Panc1 (cell line): ENCODE measurements at regions not wholly inside any gene's neighbourhood (a gene's known extent, or its start where the extent isn't known, plus 50 kb on each side); places are given as distances from the start of the nearest gene placed in this dataset.

Source experiments
- ATAC-seq: fragments of 200-7000 bp; cut with Tn5 transposase; 2 replicates; pipeline ENCODE4 v1.9.1; 2020; ENCODE audit warnings: mild to moderate bottlenecking, moderate library complexity
- BruUV-seq: library from RNA; stranded (reverse); fragments of 400-500 nt; replicated peaks from 2 replicates; lab custom pipeline; 2021; lab: Mats Ljungman, UMichigan
- CTCF ChIA-PET: fragments of 300-600 bp; sonication (Branson Sonifier 250); formaldehyde crosslinking; loops from one replicate; lab custom pipeline; 2022; ENCODE audit warnings: antibody characterized with exemption; lab: Charles Lee
- POLR2A ChIA-PET: fragments of 300-600 bp; sonication (Branson Sonifier 250); formaldehyde crosslinking; loops from one replicate; lab custom pipeline; 2022; ENCODE audit warnings: antibody characterized with exemption; lab: Charles Lee
- DNase-seq: peaks from one replicate; pipeline ENCODE4 v3.0.0-alpha.2; 2010; ENCODE audit warnings: low read depth, low spot score
- H3K27ac ChIP-seq: 2 replicates; pipeline ENCODE4 v1.5.1; 2011; ENCODE audit warnings: mild to moderate bottlenecking, low read length, inconsistent platforms
- H3K27me3 ChIP-seq: fragments of 200-500 bp; sonication (Bioruptor generic); 2 replicates; pipeline ENCODE4 v1.6.0; 2014; ENCODE audit warnings: low read length, inconsistent platforms; ENCODE audit not compliant: control insufficient read depth, insufficient read depth
- H3K36me3 ChIP-seq: fragments of 200-500 bp; sonication (Bioruptor generic); 2 replicates; pipeline ENCODE4 v1.5.1; 2014; ENCODE audit warnings: inconsistent platforms, mild to moderate bottlenecking, low read length, moderate library complexity; ENCODE audit not compliant: control insufficient read depth, insufficient read depth
- H3K4me1 ChIP-seq: 2 replicates; pipeline ENCODE4 v1.5.1; 2011; ENCODE audit warnings: inconsistent platforms, mild to moderate bottlenecking, low read length, moderate library complexity; ENCODE audit not compliant: control insufficient read depth, insufficient read depth
- H3K4me3 ChIP-seq, 2 experiments: 2 replicates each; pipeline ENCODE4 v1.5.1; 2011 to 2012; ENCODE audit warnings: low read depth in 2 of 2, low read length in 2 of 2, mild to moderate bottlenecking in 2 of 2, inconsistent platforms in 1 of 2, moderate library complexity in 1 of 2
- H3K9me3 ChIP-seq: fragments of 200-500 bp; sonication (Bioruptor generic); 2 replicates; pipeline ENCODE4 v1.5.1; 2014; ENCODE audit warnings: low read depth, mild to moderate bottlenecking, inconsistent platforms, low read length, moderate library complexity; ENCODE audit not compliant: control insufficient read depth, insufficient read depth
- CTCF ChIP-seq: fragments of 450-650 bp; IDR thresholded peaks from 2 replicates; pipeline ENCODE4 v1.5.1; 2017; ENCODE audit warnings: mild to moderate bottlenecking
- POLR2AphosphoS5 ChIP-seq: IDR thresholded peaks from 2 replicates; pipeline ENCODE4 v1.6.1; 2012; ENCODE audit warnings: mild to moderate bottlenecking, low read depth, low read length, moderate library complexity
- REST ChIP-seq, 2 experiments: IDR thresholded peaks; 2 replicates each; pipeline ENCODE4 v1.6.1; 2011 to 2012; ENCODE audit warnings: low read depth in 2 of 2, control low read depth in 1 of 2, low read length in 1 of 2, mild to moderate bottlenecking in 1 of 2, moderate library complexity in 1 of 2; ENCODE audit not compliant: insufficient read depth in 1 of 2
- SIN3A ChIP-seq: IDR thresholded peaks from 2 replicates; pipeline ENCODE4 v1.6.1; 2012; ENCODE audit warnings: low read depth, mild to moderate bottlenecking, low read length, moderate library complexity, borderline replicate concordance; ENCODE audit not compliant: insufficient read depth
- TCF7L2 ChIP-seq: IDR thresholded peaks from 2 replicates; pipeline ENCODE4 v1.6.1; 2011; ENCODE audit warnings: mild to moderate bottlenecking, low read depth, low read length, inconsistent platforms
- in situ Hi-C: cut with HindIII; loops from 2 replicates; pipeline ENCODE4 v1.10.0; 2016; ENCODE audit warnings: low sequenced_read_pairs, low pct_unique_long_range_greater_than_20kb
- intact Hi-C: fragments of 100-400 bp; cut with micrococcal nuclease; formaldehyde crosslinking; loops from one replicate; pipeline ENCODE4 v1.10.0; 2022; ENCODE audit not compliant: unreplicated experiment

- ATAC-seq = no peak
- no peaks in the 10 kb centered on the region for H3K4me1 ChIP-seq
- ChIA-PET POLR2A (no interaction called here), CTCF (no interaction called here)
- H3K27me3 ChIP-seq = no peaks in the 10 kb centered on the region
- no peaks in the 10 kb centered on the region for H3K36me3 ChIP-seq
- TF ChIP-seq CTCF = no peak
- no peak for TF ChIP-seq POLR2AphosphoS5
- no peak for TF ChIP-seq REST (IDR thresholded peaks at IDR 0.05; ENCODE audit: insufficient read depth in 1 of 2, low read depth in 2 of 2, low read length in 1 of 2)
- no peak for TF ChIP-seq TCF7L2
- TF ChIP-seq SIN3A = no peak
- in situ Hi-C loops (no loop called here), intact Hi-C loops (no loop called here)
- BruUV-seq = no TSS peak
- no peak overlapping the region for H3K27ac ChIP-seq
- no peak overlapping the region for H3K4me3 ChIP-seq
- H3K9me3 ChIP-seq = no peaks in the 10 kb centered on the region
- DNase-seq = no peak
These were observed 218.2 kb downstream of the GADD45G start for GRCh38 chr9:89822996-89823395.

GRCh38 chr9:89825669-89826068 lies 220.9 kb downstream of the GADD45G start:
- Histone ChIP-seq H3K9me3 (no peaks in the 10 kb centered on the region), H3K36me3 (no peaks in the 10 kb centered on the region), H3K4me3 (no peak overlapping the region), H3K27ac (no peak overlapping the region), H3K27me3 (no peaks in the 10 kb centered on the region), H3K4me1 (no peaks in the 10 kb centered on the region)
- TF ChIP-seq CTCF (no peak), REST (IDR thresholded peaks at IDR 0.05; ENCODE audit: insufficient read depth in 1 of 2, low read depth in 2 of 2, low read length in 1 of 2) (no peak), TCF7L2 (no peak), SIN3A (no peak), POLR2AphosphoS5 (no peak)
- CTCF ChIA-PET = no interaction called here
- intact Hi-C loops (no loop called here), in situ Hi-C loops (no loop called here)
- BruUV-seq = no TSS peak
- POLR2A ChIA-PET = no interaction called here
- ATAC-seq (no peak), DNase-seq (no peak)
